NCI-H1694 treated with DMSO at 0.1 percent for 48 hours (cell line): ENCODE measurements at regions not wholly inside any gene's neighbourhood (a gene's known extent, or its start where the extent isn't known, plus 50 kb on each side); places are given as distances from the start of the nearest gene placed in this dataset.
"Not testable (repeated sequence)": the region's sequence is repeated elsewhere in the genome, so short reads cannot be mapped to it uniquely, and the experiment has no call there.

Source experiments
- DNase-seq: peaks from one replicate; lab custom pipeline; 2025; lab: John Stamatoyannopoulos, UW

GRCh38 chr6:141492521-141493284 lies 640.0 kb upstream of the GJE1 start:
- DNase-seq, result no peak

- DNase-seq, result no peak
Measured at GRCh38 chr6:141491684-141492083, 641.0 kb upstream of the GJE1 start.

- no peak for DNase-seq
Measured at GRCh38 chr6:141490982-141491381, 641.7 kb upstream of the GJE1 start.

GRCh38 chr6:141488488-141488887 lies 644.2 kb upstream of the GJE1 start:
- DNase-seq, result no peak

- no peak for DNase-seq
Measured at GRCh38 chr6:141486942-141487341, 645.8 kb upstream of the GJE1 start.

GRCh38 chr6:141484711-141485110 lies 648.0 kb upstream of the GJE1 start:
- no peak for DNase-seq

- no peak for DNase-seq
Measured at GRCh38 chr6:141483598-141484061, 649.1 kb upstream of the GJE1 start.

GRCh38 chr6:141482796-141483597 lies 649.7 kb upstream of the GJE1 start:
- DNase-seq, result peak; percentile 4

GRCh38 chr6:141475259-141475658 lies 657.5 kb upstream of the GJE1 start:
- DNase-seq, result no peak

- DNase-seq, result no peak
Measured at GRCh38 chr6:141472162-141472928, 660.4 kb upstream of the GJE1 start.

- no peak for DNase-seq
Measured at GRCh38 chr6:141470810-141471209, 661.9 kb upstream of the GJE1 start.

GRCh38 chr6:141467881-141468280 lies 664.8 kb upstream of the GJE1 start:
- DNase-seq, result no peak

- DNase-seq, result no peak
Measured at GRCh38 chr6:141467041-141467440, 665.7 kb upstream of the GJE1 start.

- no peak for DNase-seq
Measured at GRCh38 chr6:141464896-141465295, 667.8 kb upstream of the GJE1 start.

- DNase-seq, result peak; percentile 58
Measured at GRCh38 chr6:141464490-141464889, 668.2 kb upstream of the GJE1 start.

- no peak for DNase-seq
Measured at GRCh38 chr6:141463237-141463977, 669.3 kb upstream of the GJE1 start.

GRCh38 chr6:141460743-141461484 lies 671.8 kb upstream of the GJE1 start:
- DNase-seq, result no peak

GRCh38 chr6:141460245-141460644 lies 672.5 kb upstream of the GJE1 start:
- DNase-seq, result not testable (repeated sequence)

GRCh38 chr6:141457984-141458383 lies 674.7 kb upstream of the GJE1 start:
- DNase-seq, result not testable (repeated sequence)

- DNase-seq, result no peak
Measured at GRCh38 chr6:141452354-141452686, 680.4 kb upstream of the GJE1 start.
